H4 (cell line): ENCODE measurements at regions not wholly inside any gene's neighbourhood (a gene's known extent, or its start where the extent isn't known, plus 50 kb on each side); places are given as distances from the start of the nearest gene placed in this dataset.
"Not testable (repeated sequence)": the region's sequence is repeated elsewhere in the genome, so short reads cannot be mapped to it uniquely, and the experiment has no call there.

ENCODE experiments used
- DNase-seq: peaks from one replicate; pipeline ENCODE4 v3.0.0-alpha.2; 2015; ENCODE audit warnings: low spot score

DNA sequence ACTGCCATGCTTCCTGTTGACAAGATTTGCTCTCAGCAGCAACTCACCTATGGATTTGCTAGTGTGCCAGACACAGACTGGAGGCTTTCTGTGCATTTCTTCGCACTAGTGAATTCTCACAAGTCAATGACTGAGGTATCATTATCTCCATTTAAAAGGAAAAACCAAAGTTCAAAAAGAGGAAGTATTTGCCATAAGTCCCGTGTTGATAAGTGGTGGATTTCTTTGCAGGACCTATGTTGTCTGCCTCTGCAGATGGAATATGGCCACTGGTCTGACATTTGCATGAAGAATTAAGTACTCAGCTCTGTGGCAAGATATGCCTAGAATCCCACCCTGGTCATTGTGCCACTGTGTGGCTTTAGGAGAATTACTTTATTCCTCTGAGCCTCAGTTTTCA, 299.6 kb downstream of the PAX3 start:
- DNase-seq = no peak

DNA sequence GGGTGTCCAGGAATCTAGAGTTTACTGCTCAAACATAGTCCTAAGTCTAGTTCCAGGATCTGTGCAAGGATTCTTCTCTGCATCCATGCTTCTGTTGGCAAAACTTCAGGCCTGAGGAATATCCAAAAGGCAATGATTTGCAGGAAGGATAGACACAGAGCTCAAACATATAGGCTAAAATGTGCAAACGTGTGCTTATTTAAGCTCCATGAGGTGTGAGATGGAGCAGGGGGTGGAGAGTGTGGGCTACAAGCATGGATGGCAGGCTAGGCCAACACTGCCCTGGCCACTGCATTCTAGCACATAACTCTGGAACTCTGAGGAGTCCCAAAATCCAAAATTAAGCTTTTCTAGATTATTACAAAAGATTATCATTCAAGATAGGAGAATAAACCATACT, 301.1 kb downstream of the PAX3 start:
- no peak for DNase-seq

DNA sequence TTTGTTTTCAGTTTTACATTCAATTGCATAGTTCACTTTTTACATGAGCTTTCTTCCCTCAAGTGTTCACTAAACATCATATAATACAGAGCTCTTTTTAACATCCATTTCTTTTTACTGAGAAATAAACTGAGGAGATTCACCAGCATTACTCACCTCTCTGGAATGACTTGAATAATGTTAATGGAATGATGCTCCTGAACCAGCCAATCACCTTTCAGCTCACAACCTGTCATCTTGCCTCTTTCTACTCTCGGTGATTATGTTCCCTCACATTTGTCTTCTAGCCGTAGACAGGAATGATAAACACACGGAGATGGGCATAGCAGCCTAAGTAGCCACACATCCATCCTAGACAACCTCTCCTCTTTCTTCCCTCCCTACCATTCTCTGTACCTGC, 301.7 kb downstream of the PAX3 start:
- DNase-seq = peak; percentile 78

DNA sequence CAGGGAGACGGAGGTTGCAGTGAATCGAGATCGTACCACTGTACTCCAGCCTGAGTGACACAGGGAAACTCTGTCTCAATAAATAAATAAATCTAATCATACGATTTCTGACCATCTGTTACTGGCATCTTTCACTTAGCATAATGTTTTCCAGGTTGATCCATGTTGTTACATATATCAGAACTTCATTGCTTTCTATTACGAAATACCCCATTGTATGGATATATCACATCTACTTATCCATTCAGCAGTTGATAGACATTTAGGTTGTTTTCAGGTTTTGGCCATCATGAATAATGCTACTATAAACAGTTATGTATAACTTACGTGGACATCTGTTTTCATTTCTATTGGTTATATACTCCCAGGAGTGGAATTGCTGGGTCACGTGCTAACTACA, 303.9 kb downstream of the PAX3 start:
- DNase-seq = no peak

DNA sequence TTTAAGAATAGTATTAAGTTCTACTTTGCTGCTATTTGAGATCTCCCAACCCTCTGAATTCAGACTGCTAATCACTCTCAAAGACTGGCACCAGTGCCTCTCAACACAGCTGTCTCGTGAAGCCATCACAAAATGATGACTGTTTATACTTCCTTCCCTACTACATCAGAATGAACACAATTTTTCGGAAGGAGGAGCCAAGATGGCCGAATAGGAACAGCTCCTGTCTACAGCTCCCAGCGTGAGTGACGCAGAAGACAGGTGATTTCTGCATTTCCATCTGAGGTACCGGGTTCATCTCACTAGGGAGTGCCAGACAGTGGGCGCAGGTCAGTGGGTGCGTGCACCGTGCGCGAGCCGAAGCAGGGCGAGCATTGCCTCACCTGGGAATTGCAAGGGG, 314.4 kb downstream of the PAX3 start:
- DNase-seq = not testable (repeated sequence)

DNA sequence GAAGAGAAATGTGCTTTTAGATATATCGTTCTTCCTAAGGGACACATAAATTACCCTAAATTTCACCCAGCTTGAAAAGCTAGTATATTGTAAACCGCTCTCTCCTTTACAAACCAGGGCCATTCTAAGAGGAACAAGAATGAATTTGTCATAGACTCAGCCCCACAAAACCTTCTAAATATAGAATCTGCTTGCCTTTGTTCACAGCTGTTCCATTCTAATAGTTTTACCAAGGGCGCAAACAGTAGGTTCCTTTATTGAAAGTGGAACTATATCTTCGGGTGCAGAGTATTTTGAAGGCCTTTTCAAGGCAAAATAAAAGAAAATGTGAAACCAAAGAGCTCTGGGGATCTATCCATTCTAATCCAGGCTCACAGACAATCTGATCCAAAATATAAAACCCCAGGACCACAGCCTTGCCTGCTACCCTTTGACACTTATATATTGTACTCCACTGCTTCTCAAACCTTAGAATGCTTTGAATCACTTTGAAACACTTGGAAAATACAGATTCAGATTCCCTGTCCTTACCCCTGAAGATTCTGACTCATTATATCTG, 316.8 kb downstream of the PAX3 start:
- no peak for DNase-seq

DNA sequence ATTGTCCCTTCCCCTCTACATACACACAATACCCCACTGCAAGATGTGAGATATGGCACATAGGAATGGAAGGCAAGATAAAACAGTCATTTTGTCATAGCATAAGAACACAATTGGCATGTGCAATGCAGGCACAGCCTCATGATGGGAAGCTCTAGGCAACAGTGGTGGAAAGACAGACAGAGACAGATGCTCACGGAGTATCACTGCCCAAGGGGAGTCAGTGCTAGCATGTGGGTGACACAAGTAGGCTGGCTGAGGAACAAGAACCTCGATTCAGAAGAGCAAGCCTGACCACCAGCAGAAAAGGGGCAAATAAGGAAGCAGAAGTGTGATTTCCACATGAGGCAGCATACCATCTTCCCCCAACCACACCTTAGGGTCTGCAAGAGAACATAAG, 323.6 kb downstream of the PAX3 start:
- DNase-seq = no peak

DNA sequence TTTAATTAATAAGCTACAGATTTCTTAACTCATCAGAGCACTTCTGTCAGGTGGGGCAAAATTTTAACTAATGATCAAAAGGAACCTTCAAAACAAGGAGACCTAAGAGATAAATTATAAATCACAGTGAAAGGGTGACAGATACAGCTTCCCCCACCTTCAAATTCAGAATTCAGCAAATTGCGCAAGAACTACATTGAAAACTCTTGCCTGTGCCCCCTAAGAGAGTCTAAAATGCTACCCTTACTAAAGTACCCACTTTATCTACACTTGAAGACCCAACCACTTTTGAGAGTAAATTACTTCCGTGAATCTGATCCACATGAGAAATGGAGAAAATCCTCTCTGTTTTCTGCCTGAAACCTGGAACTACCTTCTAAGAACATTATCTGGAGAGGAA, 324.9 kb downstream of the PAX3 start:
- no peak for DNase-seq

DNA sequence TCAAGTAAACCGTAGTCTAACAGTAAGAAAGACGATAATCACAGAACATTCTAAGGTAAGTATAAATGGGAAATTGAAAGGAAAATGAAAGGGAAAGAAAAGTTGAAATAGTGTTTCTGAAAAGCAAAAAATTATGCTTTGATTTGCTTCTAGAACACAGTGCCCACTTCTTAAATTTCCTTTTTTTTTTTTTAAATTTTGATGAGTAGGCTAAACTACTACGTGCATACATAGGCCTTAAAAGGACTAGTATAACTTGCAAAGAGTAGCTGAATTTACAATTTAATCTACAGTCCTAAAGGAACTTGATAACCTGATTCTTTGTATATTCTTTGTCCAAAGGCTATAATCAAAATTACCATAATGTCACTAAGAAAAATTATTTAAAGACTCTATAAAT, 325.3 kb downstream of the PAX3 start:
- DNase-seq = no peak

DNA sequence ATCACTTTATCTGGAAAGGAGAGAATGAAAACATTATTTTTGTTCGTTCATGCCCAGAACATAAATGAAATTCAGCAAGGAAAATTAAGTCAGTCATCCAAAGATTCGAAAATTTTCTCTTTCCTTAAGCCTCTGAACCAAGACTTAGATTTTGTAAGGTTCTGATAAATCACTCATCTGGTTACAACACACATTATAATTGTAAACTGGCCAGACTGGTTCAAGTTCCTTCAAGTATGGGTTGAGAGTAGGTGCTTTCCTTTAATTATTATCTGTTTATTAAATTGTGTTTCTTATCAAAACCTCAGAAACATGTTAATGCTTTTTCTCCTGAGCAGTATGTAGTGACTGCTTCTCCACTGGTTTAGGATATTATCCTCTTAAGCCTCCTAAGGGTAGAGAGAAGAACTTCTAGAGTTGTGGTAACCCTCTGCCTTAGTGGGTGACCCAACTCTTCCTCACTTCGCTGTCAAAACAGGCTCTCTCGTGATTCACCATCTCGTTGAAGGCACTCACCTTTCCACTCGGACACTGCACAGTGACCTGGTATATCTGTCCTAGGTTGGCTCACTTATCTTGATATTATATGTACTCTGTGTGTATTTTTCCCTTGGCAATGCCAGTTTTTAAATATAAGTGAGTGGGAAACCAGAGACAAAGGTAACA, 325.9 kb downstream of the PAX3 start:
- DNase-seq = no peak

DNA sequence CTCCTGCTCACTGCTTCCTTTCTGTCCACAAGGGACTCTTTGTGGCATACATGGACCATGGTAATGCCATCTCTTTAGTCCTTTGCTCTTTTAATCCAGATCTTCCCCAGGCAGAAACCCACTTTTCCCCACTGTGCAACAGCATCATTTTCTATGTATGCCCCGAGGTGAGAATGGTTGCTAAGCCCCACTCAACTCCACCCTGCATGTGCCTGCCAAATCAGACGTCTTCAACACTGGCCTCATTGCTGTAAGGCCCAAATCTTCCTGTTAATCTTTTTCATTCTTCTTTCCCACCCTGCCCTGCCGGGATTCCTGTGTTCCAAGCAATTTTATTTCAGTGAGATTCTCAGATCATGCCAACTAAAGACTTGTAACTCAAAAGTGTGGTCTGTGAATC, 328.4 kb downstream of the PAX3 start:
- DNase-seq = no peak

DNA sequence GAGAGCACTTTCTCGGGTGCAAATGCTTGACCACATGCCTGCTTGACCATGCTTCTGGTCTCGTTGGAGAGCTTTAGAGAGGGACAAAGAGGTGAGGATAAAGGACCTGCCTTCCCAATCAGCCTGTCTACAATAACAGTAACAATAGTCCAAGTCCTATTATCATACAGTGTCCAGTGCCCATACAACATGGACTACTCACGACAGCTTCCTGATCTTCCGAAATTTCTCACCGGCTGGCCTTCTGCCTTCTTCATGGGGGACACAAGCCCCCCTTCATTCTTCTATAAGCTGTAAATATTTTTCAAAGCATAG, 329.0 kb downstream of the PAX3 start:
- DNase-seq = no peak

DNA sequence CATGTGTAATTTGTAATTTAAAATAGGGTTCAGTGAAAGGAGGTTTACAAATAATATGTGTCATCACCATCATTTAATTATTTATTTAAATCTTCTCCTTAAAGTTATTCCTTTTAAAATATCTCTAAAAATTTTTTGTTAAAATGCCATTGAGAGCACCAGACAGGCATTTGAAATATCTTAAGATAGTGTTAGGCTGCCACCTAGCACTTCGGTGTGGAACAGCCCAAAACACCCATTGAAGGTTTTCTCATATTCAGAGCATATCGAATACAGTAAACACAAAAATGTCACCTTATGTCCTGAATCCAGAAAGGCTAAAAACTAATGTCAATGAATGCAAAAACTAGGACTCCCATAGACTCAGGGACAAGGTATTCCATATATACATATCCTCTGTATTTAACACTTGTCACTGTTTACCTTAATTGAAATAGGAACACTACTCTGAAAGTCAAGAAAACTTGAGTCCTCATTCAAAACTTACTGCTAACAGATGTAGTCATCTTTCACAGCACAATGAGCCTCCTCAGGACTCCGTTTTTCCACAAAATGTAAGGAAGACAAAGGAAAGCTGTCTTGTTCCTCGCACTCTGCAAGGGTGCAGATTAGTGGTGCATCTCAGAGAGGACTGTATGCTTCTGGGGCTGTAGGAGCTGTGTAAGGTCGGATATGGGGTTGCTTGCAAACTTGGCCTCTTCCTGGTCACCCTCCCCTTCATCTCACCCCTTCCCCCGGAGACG, 329.5 kb downstream of the PAX3 start:
- peak; percentile 60 for DNase-seq

DNA sequence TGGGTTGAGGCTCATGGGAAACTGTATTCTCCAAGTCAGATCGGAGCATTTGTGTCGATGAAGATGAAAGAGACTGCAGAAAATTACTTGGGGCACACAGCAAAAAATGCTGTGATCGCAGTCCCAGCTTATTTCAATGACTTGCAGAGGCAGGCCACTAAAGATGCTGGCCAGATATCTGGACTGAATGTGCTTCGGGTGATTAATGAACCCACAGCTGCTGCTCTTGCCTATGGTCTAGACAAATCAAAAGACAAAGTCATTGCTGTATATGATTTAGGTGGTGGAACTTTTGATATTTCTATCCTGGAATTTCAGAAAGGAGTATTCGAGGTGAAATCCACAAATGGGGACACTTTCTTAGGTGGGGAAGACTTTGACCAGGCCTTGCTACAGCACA, 336.6 kb downstream of the PAX3 start:
- no peak for DNase-seq

DNA sequence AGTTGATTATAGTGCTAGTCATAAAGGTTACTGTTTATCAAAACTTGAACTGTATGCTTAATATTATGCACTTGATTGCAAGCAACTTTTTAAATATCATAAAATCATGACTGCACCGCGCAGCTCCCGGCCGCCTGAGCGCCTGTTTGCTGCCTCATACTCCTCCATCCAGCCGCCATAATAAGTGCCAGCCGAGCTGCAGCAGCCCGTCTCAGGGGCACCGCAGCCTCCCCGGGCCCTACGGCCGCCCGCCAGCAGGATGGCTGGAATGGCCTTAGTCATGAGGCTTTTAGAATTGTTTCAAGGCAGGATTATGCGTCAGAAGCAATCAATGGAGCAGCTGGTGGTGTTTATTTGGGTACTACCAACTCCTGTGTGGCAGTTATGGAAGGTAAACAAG, 337.2 kb downstream of the PAX3 start:
- DNase-seq = no peak

DNA sequence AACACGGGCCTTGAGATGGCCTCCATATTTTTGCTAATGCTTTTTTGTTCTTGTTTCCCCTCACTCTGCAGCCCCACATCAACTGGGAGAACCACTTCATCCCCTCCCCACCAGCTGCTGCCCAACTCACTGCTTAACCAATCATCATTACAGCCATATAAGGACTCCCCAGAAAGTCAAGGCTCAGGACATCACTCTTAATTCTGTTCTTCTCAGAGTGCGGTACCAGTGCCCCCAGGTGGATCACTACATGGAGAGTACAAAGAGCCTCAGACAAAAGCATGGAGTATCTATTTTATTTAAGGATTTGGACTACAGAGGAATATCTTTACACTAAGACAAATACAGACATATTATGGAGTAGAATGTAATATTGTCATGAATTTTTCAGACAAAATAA, 340.6 kb downstream of the PAX3 start:
- peak; percentile 56 for DNase-seq

DNA sequence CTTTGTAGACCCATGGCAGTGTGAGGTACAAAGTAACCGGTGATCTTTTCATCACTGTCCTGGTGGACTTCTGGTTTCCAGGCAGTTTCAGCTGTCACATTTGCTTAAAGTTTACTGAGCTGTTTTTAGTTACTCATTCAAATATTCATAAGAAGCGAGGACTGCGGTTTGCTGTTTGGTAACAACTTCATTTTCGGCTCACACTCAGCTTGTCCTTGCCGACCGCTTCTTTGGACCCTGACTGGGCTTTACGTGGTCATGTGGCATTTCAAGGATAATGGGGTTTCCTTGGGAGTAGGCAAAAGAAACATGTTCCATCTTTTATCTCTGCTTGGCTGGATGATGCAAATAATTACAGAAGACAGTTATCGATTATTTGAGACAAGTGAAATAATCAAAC, 350.7 kb downstream of the PAX3 start:
- no peak for DNase-seq

DNA sequence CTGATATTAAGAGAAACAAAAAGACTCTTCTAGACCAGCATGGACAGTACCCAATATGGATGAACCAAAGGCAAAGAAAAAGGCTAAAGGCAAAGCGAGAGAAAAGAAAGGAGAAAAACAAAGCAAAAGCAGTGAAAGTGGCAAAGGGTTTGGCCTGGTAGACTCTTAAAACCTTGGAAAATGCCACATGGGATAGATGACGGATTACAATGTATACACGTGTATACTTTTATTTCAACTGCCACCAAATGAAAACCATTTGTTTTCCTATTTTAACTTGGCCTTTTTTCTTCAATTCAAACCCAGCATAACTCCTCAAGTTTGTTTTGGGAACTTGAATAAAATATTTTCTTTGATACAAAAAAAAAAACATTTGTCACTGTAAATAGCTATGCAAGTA, 354.3 kb downstream of the PAX3 start:
- not testable (repeated sequence) for DNase-seq

DNA sequence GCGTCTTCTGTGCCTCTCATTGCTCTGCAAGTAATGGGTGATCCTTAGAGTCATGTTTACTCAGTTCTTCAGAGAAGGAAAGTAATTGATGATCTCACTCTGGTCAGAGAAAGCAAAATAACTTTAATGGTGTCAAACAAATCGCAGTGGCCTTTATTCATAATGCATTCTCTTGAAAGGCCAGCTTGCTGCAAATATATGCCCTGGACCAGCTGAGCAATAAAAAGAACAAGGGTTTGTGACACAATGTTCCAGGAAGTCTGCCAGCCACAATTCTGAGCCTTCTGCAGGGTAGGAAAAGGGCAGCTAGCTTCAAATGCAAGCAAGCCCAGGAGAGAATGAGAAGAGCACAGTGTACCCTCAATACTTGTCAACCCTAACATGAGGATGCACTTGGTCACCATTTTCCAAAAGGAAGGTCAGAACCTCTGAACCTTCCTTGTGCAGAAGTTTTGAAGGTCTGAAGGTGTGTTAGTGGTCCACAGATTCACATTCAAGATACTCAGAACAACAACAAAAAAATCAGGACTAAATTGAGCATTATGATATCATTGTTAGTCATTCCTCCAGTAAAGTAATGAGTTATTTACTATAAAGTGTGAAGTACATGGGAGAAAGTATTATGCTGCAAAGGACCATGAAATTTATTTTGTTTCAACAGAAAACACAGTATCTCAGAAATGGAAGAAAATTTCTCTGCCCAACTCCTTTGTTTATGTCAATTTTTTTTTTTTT, 355.6 kb downstream of the PAX3 start:
- DNase-seq = peak; percentile 59

DNA sequence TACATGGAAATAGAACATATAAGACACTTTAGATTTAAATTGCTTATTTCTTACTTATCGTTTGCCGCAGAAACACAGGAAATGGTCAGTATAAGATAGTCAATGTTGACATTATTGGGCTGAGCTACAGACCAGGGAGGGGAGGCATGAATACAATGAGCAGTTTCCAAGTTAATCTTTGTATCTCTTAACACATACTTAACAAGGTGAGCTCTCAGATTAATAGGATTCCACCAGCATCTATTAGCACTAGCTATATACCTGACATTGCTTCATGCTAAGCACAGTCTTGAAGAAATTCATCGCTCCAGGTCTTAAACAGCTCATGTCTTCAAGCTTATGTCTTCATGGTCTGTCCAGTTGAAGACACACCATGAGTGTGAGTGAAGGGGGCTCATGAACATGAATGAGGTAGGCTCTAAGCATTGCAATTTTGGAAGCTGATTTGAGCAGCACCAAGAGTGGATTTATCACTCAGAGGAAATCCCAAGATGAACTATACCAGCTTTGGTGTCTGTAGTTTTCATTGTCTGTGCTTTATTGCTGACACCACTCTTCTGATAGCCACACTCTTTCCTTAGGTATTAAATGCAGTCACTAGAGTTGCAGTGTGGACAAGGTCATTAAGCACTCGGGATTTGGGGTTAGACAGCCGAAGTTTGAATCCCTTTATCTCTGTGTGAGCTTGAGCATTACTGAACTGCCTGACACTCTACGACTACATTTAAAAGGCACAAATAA, 359.3 kb upstream of the EPHA4 start:
- DNase-seq = no peak

DNA sequence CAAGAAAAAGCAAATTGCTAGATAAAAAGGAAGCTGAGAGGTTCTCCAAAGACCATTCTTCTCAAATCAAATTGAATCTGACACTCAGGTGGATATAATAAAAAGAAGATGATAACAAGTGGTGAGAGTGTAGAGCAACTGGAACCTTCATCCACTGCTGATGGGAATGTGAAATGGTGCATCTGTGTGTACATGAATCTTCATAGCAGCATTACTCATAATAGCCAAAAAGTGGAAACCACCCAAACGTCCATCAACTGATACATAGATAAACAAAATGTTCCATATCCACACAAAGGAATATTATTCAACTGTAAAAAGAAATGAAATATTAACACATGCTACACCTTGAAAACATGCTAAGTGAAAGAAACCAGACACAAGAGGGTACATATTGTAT, 357.2 kb upstream of the EPHA4 start:
- no peak for DNase-seq

DNA sequence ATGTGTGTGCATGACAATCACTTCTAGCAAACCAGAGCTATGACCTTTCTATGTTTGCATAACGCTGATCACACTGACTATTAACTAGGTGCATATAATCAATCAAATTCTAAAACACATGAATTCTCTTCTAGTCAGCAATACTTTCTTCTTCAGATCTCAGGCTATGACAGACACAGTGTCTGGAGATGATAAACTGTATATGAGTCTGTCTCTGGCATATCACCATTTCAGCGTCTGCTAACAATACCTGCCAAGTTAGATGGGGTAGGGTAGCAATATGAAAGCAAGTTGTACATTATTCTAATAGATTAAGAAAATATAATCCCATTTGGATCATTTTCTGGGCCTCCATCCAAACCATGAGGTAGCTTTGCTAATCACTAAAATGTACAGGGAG, 354.2 kb upstream of the EPHA4 start:
- DNase-seq = no peak
